ENCODE measurements at regions not wholly inside any gene's neighbourhood (a gene's known extent, or its start where the extent isn't known, plus 50 kb on each side); places are given as distances from the start of the nearest gene placed in this dataset.

GRCh38 chr1:58909914-58910681, 126.3 kb upstream of the JUN start:
- no peak for TF ChIP-seq CTCF (IDR thresholded peaks at IDR 0.05)
- Histone ChIP-seq H3K36me3 (no peaks in the 10 kb centered on the region), H3K4me3 (no peak overlapping the region), H3K9me3 (peaks cover 0 to 6% of the 10 kb centered on the region in 2 donors), H3K27me3 (no peaks in the 10 kb centered on the region), H3K27ac (no peak overlapping the region), H3K4me1 (no peaks in the 10 kb centered on the region)
- no peak for DNase-seq (ENCODE audit: low spot score in 2 of 2)
- intact Hi-C loops (cut with DNase I): loop anchor here (10.0 kb wide), 1 partner anchor 485 kb away; no protein-coding TSS in a partner anchor

- no peaks in the 10 kb centered on the region for H3K4me1 ChIP-seq
- H3K27me3 ChIP-seq: no peaks in the 10 kb centered on the region
- DNase-seq (ENCODE audit: low spot score in 2 of 2): no peak
- H3K9me3 ChIP-seq: peaks cover 0 to 10% of the 10 kb centered on the region in 2 donors
- H3K36me3 ChIP-seq: no peaks in the 10 kb centered on the region
- no peak for TF ChIP-seq CTCF (IDR thresholded peaks at IDR 0.05)
- no peak overlapping the region for H3K27ac ChIP-seq
- intact Hi-C loops (cut with DNase I): no loop called here
- no peak overlapping the region for H3K4me3 ChIP-seq
These were observed 128.1 kb upstream of the JUN start for GRCh38 chr1:58911841-58912499.

- intact Hi-C loops (cut with DNase I): no loop called here
- Histone ChIP-seq H3K9me3 (peaks cover 0 to 10% of the 10 kb centered on the region in 2 donors), H3K36me3 (no peaks in the 10 kb centered on the region), H3K27me3 (no peaks in the 10 kb centered on the region), H3K4me3 (no peak overlapping the region), H3K4me1 (no peaks in the 10 kb centered on the region), H3K27ac (no peak overlapping the region)
- no peak for TF ChIP-seq CTCF (IDR thresholded peaks at IDR 0.05)
- DNase-seq (ENCODE audit: low spot score in 2 of 2): no peak
These were observed 131.1 kb upstream of the JUN start for GRCh38 chr1:58914925-58915324.

- TF ChIP-seq CTCF (IDR thresholded peaks at IDR 0.05): no peak
- Histone ChIP-seq H3K4me1 (no peaks in the 10 kb centered on the region), H3K27ac (no peak overlapping the region), H3K4me3 (no peak overlapping the region), H3K27me3 (no peaks in the 10 kb centered on the region), H3K36me3 (no peaks in the 10 kb centered on the region), H3K9me3 (peaks cover 0 to 10% of the 10 kb centered on the region in 2 donors)
- intact Hi-C loops (cut with DNase I): no loop called here
- DNase-seq (ENCODE audit: low spot score in 2 of 2): no peak
These were observed 133.6 kb upstream of the JUN start for GRCh38 chr1:58917436-58917835.

GRCh38 chr1:58919226-58919958, 135.5 kb upstream of the JUN start:
- no peak for TF ChIP-seq CTCF (IDR thresholded peaks at IDR 0.05)
- intact Hi-C loops (cut with DNase I): no loop called here
- no peaks in the 10 kb centered on the region for H3K36me3 ChIP-seq
- H3K9me3 ChIP-seq: peaks cover 0 to 10% of the 10 kb centered on the region in 2 donors
- no peaks in the 10 kb centered on the region for H3K27me3 ChIP-seq
- no peak overlapping the region for H3K4me3 ChIP-seq
- no peaks in the 10 kb centered on the region for H3K4me1 ChIP-seq
- no peak overlapping the region for H3K27ac ChIP-seq
- no peak for DNase-seq (ENCODE audit: low spot score in 2 of 2)

All from ascending aorta (tissue), 2 donors.